HG03139 (cell line): ENCODE measurements at regions not wholly inside any gene's neighbourhood (a gene's known extent, or its start where the extent isn't known, plus 50 kb on each side); places are given as distances from the start of the nearest gene placed in this dataset.
"Not testable (repeated sequence)": the region's sequence is repeated elsewhere in the genome, so short reads cannot be mapped to it uniquely, and the experiment has no call there.

ENCODE experiments used
- ATAC-seq: cut with Tn5 transposase; IDR thresholded peaks from one replicate; pipeline ENCODE4 v1.9.1; 2021; ENCODE audit not compliant: unreplicated experiment

- no peak for ATAC-seq
Observed at GRCh38 chr3:153539263-153539662, 377.2 kb downstream of the RAP2B start.

GRCh38 chr3:153545471-153545870 is 383.4 kb downstream of the RAP2B start:
- ATAC-seq = no peak

GRCh38 chr3:153547970-153548369 is 385.9 kb downstream of the RAP2B start:
- ATAC-seq = no peak

- ATAC-seq = not testable (repeated sequence)
Observed at GRCh38 chr3:153549686-153550085, 387.7 kb downstream of the RAP2B start.

GRCh38 chr3:153551536-153552285 is 389.7 kb downstream of the RAP2B start:
- ATAC-seq = no peak

- ATAC-seq = no peak
Observed at GRCh38 chr3:153552887-153553604, 391.0 kb downstream of the RAP2B start.

GRCh38 chr3:153553605-153553945 is 391.5 kb downstream of the RAP2B start:
- no peak for ATAC-seq

- ATAC-seq = no peak
Observed at GRCh38 chr3:153555919-153556318, 393.9 kb downstream of the RAP2B start.

GRCh38 chr3:153559366-153559765 is 397.3 kb downstream of the RAP2B start:
- not testable (repeated sequence) for ATAC-seq

- no peak for ATAC-seq
Observed at GRCh38 chr3:153567011-153567410, 405.0 kb downstream of the RAP2B start.

GRCh38 chr3:153567556-153567955 is 405.5 kb downstream of the RAP2B start:
- no peak for ATAC-seq

- not testable (repeated sequence) for ATAC-seq
Observed at GRCh38 chr3:153570481-153570880, 408.5 kb downstream of the RAP2B start.

GRCh38 chr3:153572165-153572564 is 410.1 kb downstream of the RAP2B start:
- ATAC-seq = no peak

GRCh38 chr3:153572654-153573053 is 410.6 kb downstream of the RAP2B start:
- ATAC-seq = no peak

GRCh38 chr3:153573481-153573880 is 411.5 kb downstream of the RAP2B start:
- ATAC-seq = no peak

- no peak for ATAC-seq
Observed at GRCh38 chr3:153574445-153574844, 412.4 kb downstream of the RAP2B start.

GRCh38 chr3:153577059-153577736 is 415.2 kb downstream of the RAP2B start:
- no peak for ATAC-seq

GRCh38 chr3:153578046-153578445 is 416.0 kb downstream of the RAP2B start:
- no peak for ATAC-seq

- no peak for ATAC-seq
Observed at GRCh38 chr3:153590051-153590450, 428.0 kb downstream of the RAP2B start.

- ATAC-seq = no peak
Observed at GRCh38 chr3:153591561-153592245, 429.7 kb downstream of the RAP2B start.

- no peak for ATAC-seq
Observed at GRCh38 chr3:153595186-153595815, 433.3 kb downstream of the RAP2B start.
